IPS-18a (cell line): ENCODE measurements at regions not wholly inside any gene's neighbourhood (a gene's known extent, or its start where the extent isn't known, plus 50 kb on each side); places are given as distances from the start of the nearest gene placed in this dataset.

ENCODE experiments used
- H3K27ac ChIP-seq: one replicate; pipeline ENCODE4 v1.5.1; 2013; ENCODE audit warnings: low read length
- H3K27me3 ChIP-seq: one replicate; pipeline ENCODE4 v1.6.1; 2013; ENCODE audit warnings: mild to moderate bottlenecking, low read length; ENCODE audit not compliant: control insufficient read depth, insufficient read depth
- H3K36me3 ChIP-seq: one replicate; pipeline ENCODE4 v1.6.1; 2013; ENCODE audit warnings: low read depth, low read length; ENCODE audit not compliant: control insufficient read depth
- H3K4me1 ChIP-seq: one replicate; pipeline ENCODE4 v1.6.1; 2013; ENCODE audit warnings: low read depth, low read length; ENCODE audit not compliant: control insufficient read depth
- H3K4me3 ChIP-seq: one replicate; pipeline ENCODE4 v1.5.1; 2013; ENCODE audit warnings: low read length
- H3K9ac ChIP-seq: one replicate; pipeline ENCODE4 v1.6.1; 2013; ENCODE audit warnings: mild to moderate bottlenecking, low read length, moderate library complexity
- H3K9me3 ChIP-seq: one replicate; pipeline ENCODE4 v1.6.1; 2013; ENCODE audit warnings: low read depth, low read length; ENCODE audit not compliant: control insufficient read depth

GRCh38 chr4:132865458-132865857 is 283.6 kb upstream of the PCDH10 start:
- H3K9ac ChIP-seq, result no peak overlapping the region
- H3K27me3 ChIP-seq, result no peaks in the 10 kb centered on the region
- no peak overlapping the region for H3K4me3 ChIP-seq
- no peak overlapping the region for H3K27ac ChIP-seq
- H3K9me3 ChIP-seq, result no peaks in the 10 kb centered on the region
- H3K36me3 ChIP-seq, result no peaks in the 10 kb centered on the region
- no peaks in the 10 kb centered on the region for H3K4me1 ChIP-seq

GRCh38 chr4:132865922-132866321 is 283.2 kb upstream of the PCDH10 start:
- no peaks in the 10 kb centered on the region for H3K9me3 ChIP-seq
- no peak overlapping the region for H3K9ac ChIP-seq

GRCh38 chr4:132866616-132867015 is 282.5 kb upstream of the PCDH10 start:
- Histone ChIP-seq H3K27me3 (no peaks in the 10 kb centered on the region), H3K4me3 (no peak overlapping the region), H3K36me3 (no peaks in the 10 kb centered on the region), H3K9me3 (no peaks in the 10 kb centered on the region), H3K4me1 (no peaks in the 10 kb centered on the region), H3K9ac (no peak overlapping the region), H3K27ac (no peak overlapping the region)

More at GRCh38 chr4:132865922-132866321, 283.2 kb upstream of the PCDH10 start:
- no peaks in the 10 kb centered on the region for H3K4me1 ChIP-seq
- H3K27me3 ChIP-seq, result no peaks in the 10 kb centered on the region
- no peaks in the 10 kb centered on the region for H3K36me3 ChIP-seq
- no peak overlapping the region for H3K27ac ChIP-seq
- H3K4me3 ChIP-seq, result no peak overlapping the region

DNA sequence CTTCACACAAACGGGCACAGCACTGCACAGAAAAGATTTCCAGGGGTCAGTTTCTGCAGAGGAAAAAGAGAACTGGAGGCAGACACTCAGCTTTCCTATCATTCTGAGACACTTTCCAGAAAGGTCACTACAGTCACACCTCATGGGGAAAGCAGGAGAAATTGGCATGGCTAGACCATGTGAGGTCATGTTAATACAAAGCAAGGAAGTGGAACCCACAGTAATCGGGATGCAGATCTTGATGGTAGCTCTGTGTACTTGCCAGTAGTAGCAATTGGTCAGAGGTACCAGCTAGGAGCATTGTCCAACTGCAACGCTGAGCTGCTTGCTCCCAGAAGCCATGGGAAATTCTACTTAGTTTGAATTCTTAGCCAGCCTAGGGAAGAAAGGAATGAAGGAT is 255.3 kb upstream of the PCDH10 start:
- Histone ChIP-seq H3K9ac (no peak overlapping the region), H3K27me3 (no peaks in the 10 kb centered on the region), H3K4me1 (no peaks in the 10 kb centered on the region), H3K36me3 (no peaks in the 10 kb centered on the region), H3K9me3 (no peaks in the 10 kb centered on the region), H3K4me3 (no peak overlapping the region), H3K27ac (no peak overlapping the region)

GRCh38 chr4:132901224-132901623 is 247.9 kb upstream of the PCDH10 start:
- H3K4me1 ChIP-seq, result no peaks in the 10 kb centered on the region

GRCh38 chr4:132910229-132910748 is 238.8 kb upstream of the PCDH10 start:
- Histone ChIP-seq H3K9ac (no peak overlapping the region), H3K27me3 (no peaks in the 10 kb centered on the region), H3K36me3 (no peaks in the 10 kb centered on the region), H3K9me3 (no peaks in the 10 kb centered on the region), H3K4me3 (no peak overlapping the region), H3K27ac (no peak overlapping the region), H3K4me1 (no peaks in the 10 kb centered on the region)

More at GRCh38 chr4:132901224-132901623, 247.9 kb upstream of the PCDH10 start:
- Histone ChIP-seq H3K9ac (no peak overlapping the region), H3K9me3 (no peaks in the 10 kb centered on the region), H3K36me3 (no peaks in the 10 kb centered on the region), H3K27ac (no peak overlapping the region), H3K27me3 (no peaks in the 10 kb centered on the region), H3K4me3 (no peak overlapping the region)

GRCh38 chr4:132918096-132918495 is 231.0 kb upstream of the PCDH10 start:
- no peak overlapping the region for H3K27ac ChIP-seq
- no peaks in the 10 kb centered on the region for H3K9me3 ChIP-seq
- no peak overlapping the region for H3K9ac ChIP-seq
- H3K4me3 ChIP-seq, result no peak overlapping the region
- H3K27me3 ChIP-seq, result no peaks in the 10 kb centered on the region
- H3K36me3 ChIP-seq, result no peaks in the 10 kb centered on the region
- no peaks in the 10 kb centered on the region for H3K4me1 ChIP-seq

GRCh38 chr4:132923516-132923915 is 225.6 kb upstream of the PCDH10 start:
- Histone ChIP-seq H3K9ac (no peak overlapping the region), H3K36me3 (no peaks in the 10 kb centered on the region), H3K4me3 (no peak overlapping the region), H3K4me1 (no peaks in the 10 kb centered on the region), H3K9me3 (no peaks in the 10 kb centered on the region), H3K27me3 (no peaks in the 10 kb centered on the region), H3K27ac (no peak overlapping the region)

- Histone ChIP-seq H3K4me1 (no peaks in the 10 kb centered on the region), H3K9ac (no peak overlapping the region), H3K27ac (no peak overlapping the region), H3K27me3 (no peaks in the 10 kb centered on the region), H3K36me3 (no peaks in the 10 kb centered on the region), H3K9me3 (no peaks in the 10 kb centered on the region), H3K4me3 (no peak overlapping the region)
Observed at GRCh38 chr4:132934911-132935310, 214.2 kb upstream of the PCDH10 start.

DNA sequence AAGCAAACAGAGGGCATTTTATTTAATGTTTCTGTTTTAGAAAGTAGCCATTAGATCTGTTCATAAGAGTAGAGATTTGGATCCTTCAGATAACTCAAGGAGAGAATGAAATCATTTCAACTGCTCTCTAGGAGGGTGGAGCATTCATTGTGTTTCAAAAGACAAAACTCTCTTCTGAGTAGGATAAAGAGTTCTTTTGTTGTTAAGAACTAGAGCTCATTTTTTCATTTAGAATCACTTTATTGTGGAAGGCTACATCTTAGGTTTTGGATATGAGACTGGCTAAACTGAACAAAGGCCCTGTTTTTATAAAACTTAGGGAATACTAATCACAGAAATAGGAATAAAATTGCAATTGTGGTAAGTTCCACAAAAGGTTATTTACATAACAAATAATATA is 193.9 kb upstream of the PCDH10 start:
- Histone ChIP-seq H3K27ac (no peak overlapping the region), H3K4me1 (peaks cover 13% of the 10 kb centered on the region)

GRCh38 chr4:132956962-132957361 is 192.1 kb upstream of the PCDH10 start:
- no peak overlapping the region for H3K27ac ChIP-seq
- no peak overlapping the region for H3K4me3 ChIP-seq
- no peaks in the 10 kb centered on the region for H3K36me3 ChIP-seq
- peaks cover 13% of the 10 kb centered on the region for H3K4me1 ChIP-seq
- no peaks in the 10 kb centered on the region for H3K9me3 ChIP-seq
- H3K9ac ChIP-seq, result no peak overlapping the region
- H3K27me3 ChIP-seq, result no peaks in the 10 kb centered on the region

More for the DNA sequence above, 193.9 kb upstream of the PCDH10 start:
- no peaks in the 10 kb centered on the region for H3K9me3 ChIP-seq
- H3K4me3 ChIP-seq, result no peak overlapping the region
- no peaks in the 10 kb centered on the region for H3K27me3 ChIP-seq
- H3K9ac ChIP-seq, result no peak overlapping the region
- H3K36me3 ChIP-seq, result no peaks in the 10 kb centered on the region

DNA sequence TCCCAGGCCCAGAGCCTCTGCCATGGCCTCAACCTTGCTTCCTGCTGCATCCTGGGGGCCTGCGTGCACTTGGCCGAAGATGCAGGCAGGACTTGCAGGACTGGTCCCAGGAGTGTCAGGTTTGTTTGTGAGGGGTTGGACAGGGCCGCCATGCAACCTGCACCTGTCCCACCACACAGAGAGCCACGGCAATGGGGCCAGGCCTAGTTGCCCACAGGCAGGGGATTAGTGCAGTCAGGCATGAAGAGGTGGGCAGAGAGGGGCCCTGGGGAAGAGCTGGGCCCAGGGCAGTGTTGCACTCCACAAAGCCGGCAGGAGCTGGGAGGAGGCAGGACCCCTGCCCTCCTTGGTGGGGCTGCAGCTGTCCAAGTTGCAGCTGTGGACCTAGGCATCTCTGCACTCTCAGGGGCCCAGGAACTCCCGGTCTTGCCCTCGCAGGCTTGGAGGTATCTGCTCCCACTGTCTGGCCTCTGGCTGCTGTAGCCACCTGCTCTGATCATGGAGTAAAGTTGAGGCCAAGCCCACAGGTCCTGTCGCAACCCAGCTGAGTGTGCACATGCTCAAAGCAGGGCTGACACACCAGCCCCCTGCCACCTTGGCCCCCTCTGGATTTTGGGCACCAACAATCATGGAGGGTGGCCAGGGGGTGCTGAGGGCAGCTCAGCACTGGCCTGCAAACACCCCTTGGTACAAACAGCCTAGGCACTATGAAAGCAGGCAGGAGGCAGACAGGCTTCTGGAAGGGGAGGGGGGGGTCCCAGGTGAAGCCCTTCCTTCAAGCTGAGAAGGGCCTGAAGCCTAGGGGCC is 190.4 kb upstream of the PCDH10 start:
- H3K4me3 ChIP-seq, result no peak overlapping the region
- no peak overlapping the region for H3K27ac ChIP-seq
- H3K4me1 ChIP-seq, result peaks cover 13% of the 10 kb centered on the region
- H3K9ac ChIP-seq, result no peak overlapping the region
- H3K9me3 ChIP-seq, result no peaks in the 10 kb centered on the region
- no peaks in the 10 kb centered on the region for H3K27me3 ChIP-seq
- no peaks in the 10 kb centered on the region for H3K36me3 ChIP-seq
